ENCODE measurements at regions not wholly inside any gene's neighbourhood (a gene's known extent, or its start where the extent isn't known, plus 50 kb on each side); places are given as distances from the start of the nearest gene placed in this dataset.

DNA sequence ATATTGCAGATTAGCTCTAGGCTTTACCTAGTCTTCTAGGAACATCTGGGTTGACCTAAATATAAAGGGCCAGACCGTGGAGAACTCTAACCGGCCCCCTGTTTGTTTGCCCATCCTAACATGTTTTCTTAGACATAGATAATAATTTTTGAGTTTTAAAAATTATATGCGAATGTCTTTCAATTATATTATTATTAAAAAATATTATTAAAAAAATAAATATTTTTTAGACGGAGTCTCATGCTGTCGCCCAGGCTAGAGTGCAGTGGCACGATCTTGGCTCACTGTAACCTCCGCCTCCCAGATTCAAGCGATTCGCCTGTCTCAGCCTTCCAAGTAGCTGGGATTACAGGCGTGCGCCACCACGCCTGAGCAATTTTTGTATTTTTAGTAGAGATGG is 318.5 kb downstream of the INHBA start:
- Histone ChIP-seq H3K4me1 (no peaks in the 10 kb centered on the region), H3K27ac (no peak overlapping the region), H3K36me3 (no peaks in the 10 kb centered on the region), H3K9me3 (no peaks in the 10 kb centered on the region), H3K27me3 (no peaks in the 10 kb centered on the region), H3K4me3 (no peak overlapping the region)
- no peak for DNase-seq
- intact Hi-C loops (cut with DNase I), result no loop called here
- no peak for TF ChIP-seq EP300 (IDR thresholded peaks at IDR 0.05)
- no peak for TF ChIP-seq POLR2A (IDR thresholded peaks at IDR 0.05)
- no peak for TF ChIP-seq POLR2AphosphoS5 (IDR thresholded peaks at IDR 0.05)
- TF ChIP-seq, protein P1, sequence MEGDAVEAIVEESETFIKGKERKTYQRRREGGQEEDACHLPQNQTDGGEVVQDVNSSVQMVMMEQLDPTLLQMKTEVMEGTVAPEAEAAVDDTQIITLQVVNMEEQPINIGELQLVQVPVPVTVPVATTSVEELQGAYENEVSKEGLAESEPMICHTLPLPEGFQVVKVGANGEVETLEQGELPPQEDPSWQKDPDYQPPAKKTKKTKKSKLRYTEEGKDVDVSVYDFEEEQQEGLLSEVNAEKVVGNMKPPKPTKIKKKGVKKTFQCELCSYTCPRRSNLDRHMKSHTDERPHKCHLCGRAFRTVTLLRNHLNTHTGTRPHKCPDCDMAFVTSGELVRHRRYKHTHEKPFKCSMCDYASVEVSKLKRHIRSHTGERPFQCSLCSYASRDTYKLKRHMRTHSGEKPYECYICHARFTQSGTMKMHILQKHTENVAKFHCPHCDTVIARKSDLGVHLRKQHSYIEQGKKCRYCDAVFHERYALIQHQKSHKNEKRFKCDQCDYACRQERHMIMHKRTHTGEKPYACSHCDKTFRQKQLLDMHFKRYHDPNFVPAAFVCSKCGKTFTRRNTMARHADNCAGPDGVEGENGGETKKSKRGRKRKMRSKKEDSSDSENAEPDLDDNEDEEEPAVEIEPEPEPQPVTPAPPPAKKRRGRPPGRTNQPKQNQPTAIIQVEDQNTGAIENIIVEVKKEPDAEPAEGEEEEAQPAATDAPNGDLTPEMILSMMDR (IDR thresholded peaks at IDR 0.05), result no peak
- 94% methylated on average over 12 of the region's 12 CpGs for WGBS, 2 donors

DNA sequence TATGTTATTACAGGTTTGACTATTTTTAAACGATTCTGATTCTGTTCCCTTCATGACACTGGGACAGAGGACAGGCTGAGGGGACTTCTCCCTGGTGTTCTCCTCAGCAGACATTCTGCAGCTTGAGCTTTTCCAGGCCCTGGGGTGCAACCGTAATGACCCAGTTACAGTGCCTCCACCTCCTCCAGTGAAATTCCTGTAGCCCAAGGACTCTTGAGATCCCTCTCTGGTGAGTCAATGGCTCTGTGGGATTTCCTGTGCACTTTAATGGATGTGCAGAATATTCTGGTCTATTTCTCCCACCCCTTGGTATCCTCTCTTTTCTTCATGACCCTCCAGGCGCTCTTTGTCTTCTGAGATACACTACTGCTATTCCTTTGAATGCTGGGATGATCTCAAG is 319.3 kb downstream of the INHBA start:
- TF ChIP-seq, protein P1 (IDR thresholded peaks at IDR 0.05), result no peak
- TF ChIP-seq EP300 (IDR thresholded peaks at IDR 0.05) (no peak), POLR2A (IDR thresholded peaks at IDR 0.05) (no peak), POLR2AphosphoS5 (IDR thresholded peaks at IDR 0.05) (no peak)
- no peak for DNase-seq
- Histone ChIP-seq H3K4me3 (no peak overlapping the region), H3K9me3 (no peaks in the 10 kb centered on the region), H3K27ac (no peak overlapping the region), H3K36me3 (no peaks in the 10 kb centered on the region), H3K4me1 (no peaks in the 10 kb centered on the region), H3K27me3 (no peaks in the 10 kb centered on the region)
- 77 to 93% methylated on average over 3 of the region's 3 CpGs for WGBS, 2 donors
- intact Hi-C loops (cut with DNase I), result no loop called here

DNA sequence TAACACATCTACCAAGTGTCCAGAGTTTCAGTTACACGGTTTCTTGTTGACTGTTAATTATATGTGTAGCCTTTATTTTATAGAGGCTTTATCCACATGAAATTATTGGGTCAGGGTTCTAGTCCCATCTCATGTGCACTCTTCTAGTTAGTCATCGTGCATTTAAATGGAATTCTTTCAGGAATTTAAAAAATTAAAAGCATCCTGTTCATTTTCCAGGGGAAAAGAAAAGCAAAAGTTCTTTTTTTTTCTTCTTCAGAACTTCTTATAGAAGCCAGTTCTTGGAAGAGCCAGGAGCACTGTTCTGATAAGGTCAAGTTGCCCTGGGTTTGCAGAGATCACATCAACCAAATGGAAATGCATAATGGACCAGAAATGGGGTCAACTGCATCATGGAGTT is 324.7 kb downstream of the INHBA start:
- Histone ChIP-seq H3K9me3 (no peaks in the 10 kb centered on the region), H3K27me3 (no peaks in the 10 kb centered on the region), H3K4me1 (no peaks in the 10 kb centered on the region), H3K4me3 (no peak overlapping the region), H3K36me3 (no peaks in the 10 kb centered on the region), H3K27ac (no peak overlapping the region)
- intact Hi-C loops (cut with DNase I), result no loop called here
- TF ChIP-seq EP300 (IDR thresholded peaks at IDR 0.05) (no peak), POLR2AphosphoS5 (IDR thresholded peaks at IDR 0.05) (no peak), POLR2A (IDR thresholded peaks at IDR 0.05) (no peak)
- TF ChIP-seq, protein P1 (IDR thresholded peaks at IDR 0.05), result no peak
- WGBS, 2 donors, result 68 to 78% methylated on average over 2 of the region's 2 CpGs
- DNase-seq, result no peak

DNA sequence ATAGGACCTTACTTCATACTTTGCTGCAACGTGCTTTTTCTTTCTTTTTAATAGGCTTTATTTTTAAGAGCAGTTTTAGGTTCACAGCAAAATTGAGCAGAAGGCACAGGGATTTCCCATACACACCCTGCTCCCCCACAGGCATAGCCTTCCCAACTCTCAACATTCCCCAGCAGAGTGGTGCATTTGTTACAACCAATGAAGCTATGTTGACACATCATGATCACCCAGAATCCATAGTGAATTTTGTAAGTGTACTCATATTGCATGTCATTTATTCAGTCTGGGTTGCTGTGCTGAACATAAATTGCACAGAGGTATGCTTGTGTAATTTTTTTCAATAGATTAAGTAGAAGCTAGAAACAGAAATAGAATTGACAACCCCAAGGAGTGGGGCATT is 327.3 kb downstream of the INHBA start:
- no peaks in the 10 kb centered on the region for H3K27me3 ChIP-seq
- 74 to 77% methylated on average over 1 of the region's 1 CpG for WGBS, 2 donors
- no peaks in the 10 kb centered on the region for H3K4me1 ChIP-seq
- H3K27ac ChIP-seq, result no peak overlapping the region
- DNase-seq, result no peak
- no peak for TF ChIP-seq POLR2A (IDR thresholded peaks at IDR 0.05)
- TF ChIP-seq, protein P1 (IDR thresholded peaks at IDR 0.05), result no peak
- TF ChIP-seq POLR2AphosphoS5 (IDR thresholded peaks at IDR 0.05), result no peak
- TF ChIP-seq EP300 (IDR thresholded peaks at IDR 0.05), result no peak
- intact Hi-C loops (cut with DNase I), result no loop called here
- no peaks in the 10 kb centered on the region for H3K9me3 ChIP-seq
- H3K36me3 ChIP-seq, result no peaks in the 10 kb centered on the region
- no peak overlapping the region for H3K4me3 ChIP-seq

DNA sequence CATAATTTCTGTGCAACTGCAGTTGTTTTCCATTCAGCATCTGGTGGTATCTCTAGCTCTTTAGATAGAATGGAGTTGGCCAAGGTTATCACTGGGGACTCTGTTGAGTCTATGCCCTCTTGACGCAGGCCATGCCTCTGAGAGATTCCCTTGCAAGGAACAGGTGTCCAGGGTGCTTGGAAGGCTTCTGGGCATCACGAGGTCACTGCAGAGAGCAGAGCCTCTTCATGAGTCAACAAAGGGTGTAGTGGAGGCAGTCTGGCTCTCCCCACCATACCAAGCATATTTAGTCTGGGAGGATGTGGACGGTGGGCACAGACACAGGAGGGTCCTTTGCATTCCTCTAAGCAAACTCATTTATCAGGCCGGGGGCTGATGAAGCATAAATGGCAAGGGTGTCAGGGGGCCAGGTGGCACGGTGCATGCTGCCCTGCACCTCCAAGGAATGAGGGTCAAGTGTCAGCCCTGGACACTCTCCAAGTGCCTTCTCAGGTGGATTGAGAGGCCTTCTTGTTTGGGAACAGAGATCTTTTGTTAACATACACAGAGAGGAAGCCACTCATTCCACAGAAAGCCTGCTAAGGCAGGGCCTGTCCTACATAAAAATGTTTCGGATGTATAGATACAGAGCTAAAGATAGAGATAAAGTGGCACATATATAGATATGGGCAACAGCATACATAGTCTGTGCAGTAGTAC is 328.6 kb downstream of the INHBA start:
- TF ChIP-seq POLR2AphosphoS5 (IDR thresholded peaks at IDR 0.05), result no peak
- TF ChIP-seq, protein P1 (IDR thresholded peaks at IDR 0.05), result no peak
- TF ChIP-seq POLR2A (IDR thresholded peaks at IDR 0.05), result no peak
- TF ChIP-seq EP300 (IDR thresholded peaks at IDR 0.05), result no peak
- intact Hi-C loops (cut with DNase I), result no loop called here
- no peak for DNase-seq
- no peaks in the 10 kb centered on the region for H3K27me3 ChIP-seq
- no peaks in the 10 kb centered on the region for H3K4me1 ChIP-seq
- no peaks in the 10 kb centered on the region for H3K9me3 ChIP-seq
- H3K27ac ChIP-seq, result no peak overlapping the region
- H3K36me3 ChIP-seq, result no peaks in the 10 kb centered on the region
- WGBS, 2 donors, result 81 to 87% methylated on average over 6 of the region's 6 CpGs
- H3K4me3 ChIP-seq, result no peak overlapping the region

All from sigmoid colon (tissue), 6 donors.